HG03558 (cell line): ENCODE measurements at regions not wholly inside any gene's neighbourhood (a gene's known extent, or its start where the extent isn't known, plus 50 kb on each side); places are given as distances from the start of the nearest gene placed in this dataset.
"Not testable (repeated sequence)": the region's sequence is repeated elsewhere in the genome, so short reads cannot be mapped to it uniquely, and the experiment has no call there.

Experiments
- ATAC-seq: cut with Tn5 transposase; IDR thresholded peaks from one replicate; pipeline ENCODE4 v1.9.1; 2021; ENCODE audit warnings: moderate number of reproducible peaks; ENCODE audit not compliant: unreplicated experiment; ENCODE audit errors: extremely low read depth

GRCh38 chr17:71413935-71414334 is 706.9 kb upstream of the SOX9 start:
- ATAC-seq, result no peak

- no peak for ATAC-seq
Measured at GRCh38 chr17:71417142-71417541, 703.7 kb upstream of the SOX9 start.

DNA sequence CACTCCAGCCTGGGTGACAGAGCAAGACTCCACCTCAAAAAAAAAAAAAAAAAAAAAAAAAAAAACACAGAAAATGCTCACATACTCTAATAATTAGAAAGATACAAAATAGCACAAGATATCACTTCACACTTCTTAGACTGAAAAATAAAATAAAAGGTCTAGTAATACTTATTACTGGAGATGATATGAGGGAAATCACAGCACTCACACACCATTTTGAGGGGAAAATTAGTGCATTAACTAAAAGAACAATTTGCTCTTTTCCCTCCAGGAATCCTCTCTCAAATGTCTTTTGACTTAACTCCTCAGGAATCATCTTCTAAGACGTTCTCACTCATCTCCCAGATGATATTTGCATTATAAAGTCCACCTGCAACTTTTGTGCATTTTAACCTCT is 697.9 kb upstream of the SOX9 start:
- ATAC-seq, result no peak

DNA sequence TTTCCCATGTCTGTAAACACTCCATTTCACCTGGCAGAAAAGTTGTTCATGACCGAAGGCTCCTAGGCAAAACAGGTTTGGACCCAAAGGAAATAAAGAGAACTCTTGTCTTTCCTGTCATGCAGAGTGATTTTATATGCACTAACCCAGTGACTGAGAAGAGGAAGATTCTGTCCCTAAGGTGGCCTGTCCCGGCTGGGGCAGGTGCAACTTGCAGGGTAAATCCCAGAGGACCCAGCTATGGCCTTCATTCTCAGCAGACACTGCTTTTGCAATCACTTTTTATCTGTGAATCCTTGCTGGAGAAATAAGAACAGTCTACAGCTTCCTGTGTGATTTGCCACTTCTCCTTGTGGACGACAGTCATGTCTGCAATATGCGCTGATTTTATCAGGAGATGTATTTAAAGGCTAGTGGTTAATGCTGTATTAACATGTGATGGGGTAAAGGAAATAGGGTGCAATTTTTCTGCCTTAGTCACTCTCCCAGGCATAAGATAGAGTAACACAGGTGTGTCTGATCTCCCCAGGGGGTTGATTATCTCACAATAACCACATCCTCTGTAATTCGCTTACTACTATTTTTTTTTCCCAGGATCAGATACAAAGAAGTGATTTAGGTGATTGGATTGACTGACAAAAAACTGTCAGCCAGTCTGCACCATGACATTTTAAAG is 696.8 kb upstream of the SOX9 start:
- no peak for ATAC-seq

GRCh38 chr17:71427801-71428200 is 693.0 kb upstream of the SOX9 start:
- no peak for ATAC-seq

DNA sequence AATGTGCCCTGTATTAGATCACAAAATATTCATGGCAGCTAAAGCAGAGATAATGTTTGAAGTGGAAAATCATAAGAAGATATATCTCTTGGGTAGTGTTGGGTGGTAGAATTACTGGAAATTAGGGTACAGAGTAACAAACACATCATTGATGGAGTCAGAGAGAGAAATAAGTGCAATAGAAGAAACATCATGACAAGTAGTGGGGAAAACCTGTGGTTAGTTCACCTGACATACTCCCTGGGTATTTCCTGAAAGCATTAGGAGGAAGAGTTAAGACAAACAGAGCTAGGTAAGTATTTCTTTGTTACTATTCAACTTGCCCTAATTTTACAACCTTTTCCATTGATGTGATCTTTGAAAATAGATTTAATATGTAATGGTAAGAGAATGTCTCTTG is 691.9 kb upstream of the SOX9 start:
- ATAC-seq, result no peak

GRCh38 chr17:71430281-71430680 is 690.5 kb upstream of the SOX9 start:
- ATAC-seq, result no peak

DNA sequence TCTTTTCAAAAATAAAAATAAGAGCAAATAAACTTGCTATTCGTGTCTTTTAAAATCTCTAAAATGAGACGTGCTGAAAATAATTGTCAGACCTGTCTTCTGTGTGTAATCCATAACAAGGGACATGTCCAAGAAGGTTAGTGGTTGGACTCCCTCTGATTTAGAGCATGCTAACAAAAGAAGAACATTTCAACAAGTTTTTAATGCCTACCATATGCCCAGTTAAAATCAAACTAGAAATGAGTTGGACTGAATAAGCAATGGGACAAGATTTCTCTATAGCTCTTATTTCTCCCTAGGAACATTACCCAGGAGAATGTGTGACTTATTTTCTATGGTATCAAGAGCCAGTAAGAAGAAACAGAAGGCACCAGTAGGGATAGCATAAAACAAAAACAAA is 689.7 kb upstream of the SOX9 start:
- no peak for ATAC-seq

DNA sequence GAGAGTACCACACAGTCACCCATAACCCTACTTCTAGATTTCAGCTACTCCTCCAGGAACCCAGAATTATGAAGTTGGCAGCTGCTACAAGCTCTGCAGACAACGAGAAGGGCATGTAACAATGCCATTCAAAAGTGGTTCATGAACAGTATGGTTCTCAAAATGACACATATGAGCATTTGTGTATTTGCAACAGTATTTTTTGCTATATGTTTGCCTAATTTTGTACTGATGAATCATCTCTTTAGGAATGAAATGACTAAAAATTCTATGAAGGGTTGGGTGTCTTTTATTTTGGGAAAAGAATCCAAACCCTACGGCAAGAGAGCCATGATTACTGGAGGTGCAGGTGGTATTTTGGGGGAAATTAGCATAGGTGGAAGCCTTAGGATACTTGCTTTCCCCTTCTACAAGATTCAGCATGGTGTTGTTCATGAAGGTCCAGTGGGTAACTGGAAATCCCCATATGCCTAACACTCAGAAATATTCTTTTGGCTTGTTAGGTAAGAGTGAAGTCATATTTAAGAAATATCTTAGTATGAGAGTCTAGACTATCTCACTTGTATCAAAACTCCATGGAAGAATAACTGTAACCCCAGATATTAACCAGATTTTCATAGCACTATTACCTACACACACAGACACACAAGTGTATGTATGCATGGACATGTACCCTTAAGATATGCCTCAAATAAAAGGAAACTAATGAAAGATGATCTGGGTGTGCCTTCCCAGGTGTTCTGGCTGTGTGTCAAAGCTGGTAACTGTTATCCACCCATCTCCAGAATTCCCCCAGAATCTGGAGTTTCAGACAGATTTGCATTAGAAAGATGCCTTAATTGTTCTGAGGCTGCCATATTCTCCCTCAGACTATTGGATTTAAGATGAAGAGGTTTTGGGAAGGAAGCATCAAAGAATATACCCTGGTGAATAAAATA is 688.2 kb upstream of the SOX9 start:
- ATAC-seq, result no peak

- no peak for ATAC-seq
Measured at GRCh38 chr17:71434716-71435115, 686.1 kb upstream of the SOX9 start.

- no peak for ATAC-seq
Measured at GRCh38 chr17:71436479-71436878, 684.3 kb upstream of the SOX9 start.

DNA sequence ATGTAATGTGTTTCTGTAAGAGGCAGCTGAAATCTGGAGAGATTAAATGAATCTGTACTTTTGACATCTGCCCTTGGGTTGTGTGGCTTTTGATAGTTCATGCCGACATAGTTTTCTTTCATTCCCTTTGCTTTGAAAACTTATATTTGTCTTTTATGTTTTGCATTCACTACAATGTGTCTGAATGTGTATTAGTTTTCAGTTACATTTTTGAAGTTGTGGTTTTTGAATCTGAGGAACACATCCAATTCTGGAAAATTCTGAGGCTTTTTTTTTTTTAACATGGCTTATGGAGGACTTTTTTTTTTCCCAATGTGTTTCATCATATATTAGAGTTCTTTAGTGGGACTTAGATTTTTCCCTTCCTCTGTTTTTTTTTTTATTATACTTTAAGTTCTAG is 683.7 kb upstream of the SOX9 start:
- no peak for ATAC-seq

- ATAC-seq, result no peak
Measured at GRCh38 chr17:71438631-71439146, 682.1 kb upstream of the SOX9 start.

GRCh38 chr17:71440513-71440912 is 680.3 kb upstream of the SOX9 start:
- no peak for ATAC-seq

GRCh38 chr17:71441098-71441497 is 679.7 kb upstream of the SOX9 start:
- ATAC-seq, result no peak

DNA sequence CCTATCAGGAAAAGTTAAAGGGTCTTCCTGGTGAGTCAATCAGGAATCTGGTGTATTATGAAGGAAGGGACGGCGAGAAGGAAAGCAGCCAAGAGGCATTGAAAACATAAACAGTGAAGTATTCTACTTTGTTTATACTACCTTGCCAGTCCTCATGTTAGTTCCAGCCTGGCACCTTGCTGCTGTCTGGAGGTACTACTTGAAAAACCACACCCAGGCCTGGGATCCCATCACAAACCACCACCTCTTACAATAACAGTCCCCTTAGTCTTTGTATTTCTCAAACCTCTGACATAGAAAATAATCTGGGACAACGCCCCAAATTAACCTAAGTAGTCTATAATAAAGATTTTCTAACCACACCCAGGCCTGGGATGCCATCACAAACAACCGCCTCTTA is 676.7 kb upstream of the SOX9 start:
- ATAC-seq, result no peak

GRCh38 chr17:71446645-71447437 is 674.0 kb upstream of the SOX9 start:
- ATAC-seq, result no peak

DNA sequence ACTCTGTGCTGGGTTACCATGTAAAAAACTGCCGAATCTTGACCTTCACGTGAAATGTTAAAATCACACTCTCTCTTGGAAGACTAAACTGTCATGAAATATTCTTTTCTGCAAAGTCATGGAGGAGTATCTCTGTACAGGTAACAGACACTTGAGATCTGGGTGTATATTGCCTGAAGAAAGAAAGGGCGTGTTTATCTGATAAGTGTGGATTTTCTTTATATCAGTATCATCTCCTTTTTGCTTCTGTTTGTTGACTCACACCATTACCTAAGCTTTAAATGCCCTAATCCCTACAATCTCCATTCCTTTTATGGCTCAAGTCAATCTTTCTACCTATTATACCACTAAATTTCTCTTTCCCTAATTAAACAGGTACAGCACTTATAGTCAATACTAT is 673.2 kb upstream of the SOX9 start:
- no peak for ATAC-seq

DNA sequence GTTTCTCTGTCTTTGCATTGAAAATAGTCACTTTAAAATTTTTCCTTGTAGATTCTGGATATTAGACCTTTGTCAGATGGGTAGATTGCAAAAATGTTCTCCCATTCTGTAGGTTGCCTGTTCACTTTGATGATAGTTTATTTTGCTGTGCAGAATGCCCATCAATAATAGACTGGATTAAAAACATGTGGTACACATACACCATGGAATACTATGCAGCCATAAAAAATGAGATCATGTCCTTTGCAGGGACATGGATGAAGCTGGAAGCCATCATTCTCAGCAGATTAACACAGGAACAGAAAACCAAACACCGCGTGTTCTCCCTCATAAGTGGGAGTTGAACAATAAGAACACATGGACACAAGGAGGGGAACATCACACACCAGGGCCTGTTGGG is 670.2 kb upstream of the SOX9 start:
- ATAC-seq, result not testable (repeated sequence)

GRCh38 chr17:71453876-71454422 is 666.9 kb upstream of the SOX9 start:
- no peak for ATAC-seq
